SW 1271 (cell line): ENCODE measurements at regions not wholly inside any gene's neighbourhood (a gene's known extent, or its start where the extent isn't known, plus 50 kb on each side); places are given as distances from the start of the nearest gene placed in this dataset.
"Not testable (repeated sequence)": the region's sequence is repeated elsewhere in the genome, so short reads cannot be mapped to it uniquely, and the experiment has no call there.

ENCODE experiments used
- DNase-seq, 2 experiments: peaks; one replicate each; lab custom pipeline; 2025; lab: John Stamatoyannopoulos, UW

DNA sequence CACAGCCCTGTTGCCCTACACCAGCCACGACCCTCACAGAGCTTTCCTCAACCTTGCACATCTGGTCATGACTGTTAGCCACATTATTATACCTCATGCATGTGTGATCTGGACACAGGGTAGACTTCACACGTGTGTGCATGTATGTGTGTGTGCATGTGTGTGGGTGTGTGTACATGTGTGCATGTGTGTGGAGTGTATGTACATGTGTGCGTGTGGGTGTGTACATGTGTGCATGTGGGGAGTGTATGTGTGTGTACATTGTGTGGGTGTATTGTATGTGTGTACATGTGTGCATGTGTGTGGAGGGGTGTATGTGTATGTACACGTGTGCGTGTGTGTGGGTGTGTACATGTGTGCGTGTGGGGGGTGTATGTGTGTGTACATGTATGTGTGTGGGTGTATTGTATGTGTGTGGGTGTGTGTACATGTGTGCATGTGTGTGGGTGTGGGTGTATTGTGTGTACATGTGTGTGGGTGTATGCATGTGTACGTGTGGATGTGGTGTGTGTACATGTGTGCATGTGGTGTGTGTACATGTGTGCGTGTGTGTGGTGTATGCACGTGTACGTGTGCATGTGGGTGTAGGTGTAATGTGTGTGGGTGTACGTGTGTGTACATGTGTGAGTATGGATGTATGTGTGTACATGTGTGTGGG lies 130.2 kb downstream of the C16orf95 start:
- no peak for DNase-seq

DNA sequence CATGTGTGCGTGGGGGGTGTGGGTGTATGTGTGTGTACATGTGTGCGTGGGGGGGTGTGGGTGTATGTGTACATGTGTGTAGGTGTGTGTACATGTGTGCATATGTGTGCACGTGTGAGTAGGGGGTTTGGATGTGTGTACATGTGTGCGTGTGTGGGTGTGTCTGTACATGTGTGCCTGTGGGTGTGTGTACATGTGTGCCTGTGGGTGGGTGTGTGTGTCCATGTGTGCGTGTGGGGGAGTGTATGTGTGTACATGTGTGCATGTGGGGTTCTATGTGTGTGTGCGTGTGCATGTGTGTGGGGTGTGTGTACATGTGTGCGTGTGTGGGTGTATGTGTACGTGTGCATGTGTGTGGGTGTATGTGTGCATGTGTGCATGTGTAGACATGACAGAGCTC lies 129.1 kb downstream of the C16orf95 start:
- no peak for DNase-seq

DNA sequence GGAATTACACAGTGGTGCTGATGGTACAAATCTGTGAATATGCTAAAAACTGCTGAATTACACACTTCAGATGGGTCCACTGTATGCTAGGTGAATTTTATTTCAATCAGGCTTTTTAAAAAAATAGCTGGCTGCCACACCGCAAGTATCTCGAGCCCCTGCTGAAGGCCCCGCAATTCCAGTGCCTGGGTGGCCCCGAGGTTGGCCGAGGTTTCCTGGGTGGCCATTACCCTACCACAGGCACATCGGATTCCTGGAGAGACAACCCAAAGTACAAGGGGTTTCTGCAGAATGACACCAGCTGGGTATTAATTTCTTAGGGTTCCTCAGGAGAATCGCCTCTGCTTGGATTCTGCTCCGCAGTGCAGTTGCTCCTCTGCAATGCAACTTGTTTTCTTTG lies 127.8 kb downstream of the C16orf95 start:
- DNase-seq: no peak

DNA sequence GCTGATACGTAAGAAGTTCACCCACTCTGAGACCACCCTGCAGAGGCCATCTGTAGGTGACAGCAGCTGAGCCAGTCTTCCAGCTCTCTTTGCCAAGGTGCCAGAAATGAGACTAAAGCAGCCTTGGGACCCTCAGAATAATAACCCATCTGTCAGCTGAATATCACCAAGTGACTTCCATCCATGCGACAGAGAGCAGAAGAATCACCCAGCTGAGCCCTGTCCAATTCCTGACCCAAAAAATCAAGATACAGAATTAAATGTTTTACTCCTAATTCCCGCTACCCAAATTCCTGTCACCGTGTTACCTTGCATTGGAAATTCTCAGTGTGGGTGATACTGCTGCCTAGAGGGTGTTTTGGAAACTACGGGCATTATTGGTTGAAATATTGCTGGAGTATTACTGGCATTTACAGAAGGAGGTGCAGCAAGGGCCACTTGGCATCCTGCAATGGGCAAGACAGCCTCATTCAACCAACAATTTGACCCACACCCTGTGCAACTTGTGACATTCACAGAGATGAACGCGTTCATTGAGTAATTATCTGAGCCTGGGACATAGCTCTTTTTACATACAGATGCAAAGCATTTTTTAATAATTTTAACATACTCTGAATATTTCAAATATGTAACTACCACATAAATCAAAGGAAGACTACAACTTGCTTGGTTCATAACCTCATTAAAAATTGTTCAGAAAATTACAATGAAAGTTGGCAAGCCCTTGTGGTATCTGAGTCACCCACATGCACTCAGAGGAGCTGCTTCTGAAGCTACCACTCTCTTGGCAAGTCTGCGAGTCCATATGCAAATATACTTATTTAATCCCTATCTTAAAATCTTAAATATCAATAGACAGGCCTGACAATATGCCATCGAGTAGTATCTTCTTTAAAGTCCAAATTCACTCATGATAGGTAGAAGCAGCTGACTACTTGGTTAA lies 126.6 kb downstream of the C16orf95 start:
- DNase-seq: no peak

DNA sequence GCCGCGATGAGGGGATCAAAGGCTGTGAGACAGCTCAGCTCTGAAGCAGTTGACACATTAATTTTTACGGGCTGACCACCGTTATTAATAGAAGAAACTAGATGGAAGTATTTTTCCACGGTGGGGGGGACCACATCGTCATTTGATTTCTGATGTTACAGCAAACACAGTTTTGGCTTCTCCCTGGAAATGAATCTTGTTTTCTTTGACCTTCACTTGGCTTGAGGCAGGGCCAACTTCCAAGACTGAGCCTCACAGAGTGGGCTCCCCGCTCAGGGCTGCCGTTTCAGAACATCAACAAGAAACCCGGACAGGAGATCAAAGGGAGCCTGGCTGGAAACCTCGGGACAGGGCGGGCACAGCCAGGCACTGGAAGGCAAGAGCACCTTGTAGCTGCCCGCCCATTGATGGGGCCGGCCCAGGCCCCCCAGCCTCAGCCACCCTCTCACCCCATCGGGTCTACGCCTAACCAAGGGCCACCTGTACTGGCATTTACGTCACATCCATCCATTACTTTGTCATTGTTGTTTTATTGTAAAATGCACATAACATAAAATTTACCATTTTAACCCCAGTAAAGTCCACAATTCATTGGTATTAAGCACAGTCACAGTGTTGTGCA lies 124.6 kb downstream of the C16orf95 start:
- no peak for DNase-seq

DNA sequence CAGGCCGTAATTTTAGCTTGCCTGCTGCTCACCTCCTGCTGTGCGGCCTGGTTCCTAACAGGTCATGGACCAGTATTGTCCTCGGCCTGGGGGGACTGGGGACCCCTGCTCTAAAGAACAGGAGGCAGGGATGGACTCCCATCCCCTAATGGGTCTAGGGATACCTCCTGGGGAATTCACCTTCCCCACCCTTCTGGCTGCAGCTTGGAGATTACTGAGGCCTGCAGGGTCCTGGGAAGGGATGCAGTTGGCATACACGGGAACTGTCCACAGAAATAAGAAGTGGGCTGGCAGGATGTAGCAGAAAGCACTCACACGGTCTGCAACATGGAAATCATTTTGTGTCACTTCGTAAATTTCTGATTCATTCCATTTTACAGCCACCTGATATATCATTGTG lies 123.0 kb downstream of the C16orf95 start:
- no peak for DNase-seq

DNA sequence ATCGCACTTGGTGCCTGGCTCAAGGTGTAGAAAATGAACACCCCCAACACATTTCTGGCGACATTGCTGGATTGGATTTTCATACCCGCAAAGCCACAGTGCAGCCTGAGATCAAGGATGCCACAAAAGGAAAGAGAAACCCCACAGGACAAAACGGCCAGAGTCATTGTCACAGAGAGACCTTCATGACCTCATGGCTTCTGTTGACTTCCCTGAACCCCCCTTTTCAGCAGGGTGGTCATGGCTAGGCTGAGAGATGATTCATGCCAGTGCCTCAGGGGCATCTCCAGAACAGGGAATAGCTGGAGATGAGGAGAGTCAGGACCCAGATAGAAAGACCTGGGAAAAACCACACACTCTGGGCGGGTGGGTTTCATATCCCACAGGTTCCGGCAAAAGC lies 122.0 kb downstream of the C16orf95 start:
- DNase-seq: no peak

DNA sequence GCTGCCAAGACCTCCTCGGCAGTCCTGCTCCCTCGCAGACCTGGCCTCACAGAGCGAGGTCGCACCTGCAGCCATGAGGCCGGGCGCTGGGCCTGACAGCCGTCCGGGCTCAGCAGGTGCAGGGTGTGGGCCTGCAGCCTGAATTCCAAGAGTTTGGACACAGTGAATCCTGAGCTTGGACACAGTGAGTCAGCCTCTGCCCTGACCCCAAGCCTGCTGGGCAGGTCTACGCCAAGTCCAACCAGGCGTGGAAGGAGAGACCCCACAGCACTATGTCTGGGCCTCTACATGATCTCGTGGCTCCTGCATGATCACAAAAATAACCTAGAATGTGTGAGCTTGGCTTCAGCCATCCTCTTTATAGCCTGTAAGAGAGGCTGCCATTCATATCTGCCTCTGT lies 121.0 kb downstream of the C16orf95 start:
- no peak for DNase-seq

DNA sequence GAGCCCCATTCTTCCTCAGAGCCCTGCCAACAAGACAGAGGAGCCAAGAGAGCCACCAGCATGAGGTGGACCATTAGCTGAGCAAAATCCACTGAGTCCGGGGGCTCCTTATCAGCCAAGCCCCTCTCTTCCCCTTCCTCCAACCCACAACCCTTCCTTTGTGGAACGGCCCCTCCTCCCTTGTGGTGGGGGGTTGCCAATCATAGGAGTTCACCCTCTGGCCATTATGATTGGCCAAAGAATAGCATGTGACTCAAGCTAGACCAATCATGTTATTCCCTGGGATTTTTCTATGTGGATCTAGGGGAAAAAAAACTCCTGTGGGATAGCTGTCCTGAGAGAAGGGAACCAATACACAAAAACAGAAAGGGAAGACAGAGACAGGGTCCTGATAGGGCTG lies 120.5 kb downstream of the C16orf95 start:
- DNase-seq: no peak

DNA sequence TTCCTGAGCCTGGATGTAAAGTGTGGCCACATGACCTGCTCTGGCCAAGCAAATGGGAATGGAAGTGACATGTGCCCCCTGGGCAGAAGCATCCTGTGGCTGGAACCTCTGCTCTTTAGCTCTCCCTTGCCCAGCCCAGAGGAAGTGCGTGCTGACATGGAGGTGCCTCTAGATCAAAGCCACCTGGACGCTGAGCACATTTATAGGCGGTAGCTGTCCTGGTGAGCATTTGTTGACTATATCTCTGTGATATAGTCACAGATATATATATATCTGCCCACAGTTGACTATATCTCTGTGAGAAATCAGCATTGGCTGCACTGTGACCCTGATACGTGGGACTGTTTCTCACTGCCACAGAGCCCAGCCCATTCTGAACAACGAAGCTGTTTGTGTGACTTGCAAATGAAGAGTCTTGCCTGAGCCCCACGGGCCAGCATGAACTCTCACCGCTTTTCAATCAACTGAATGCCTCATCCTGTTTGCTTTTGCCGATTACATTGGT lies 118.8 kb downstream of the C16orf95 start:
- no peak for DNase-seq

DNA sequence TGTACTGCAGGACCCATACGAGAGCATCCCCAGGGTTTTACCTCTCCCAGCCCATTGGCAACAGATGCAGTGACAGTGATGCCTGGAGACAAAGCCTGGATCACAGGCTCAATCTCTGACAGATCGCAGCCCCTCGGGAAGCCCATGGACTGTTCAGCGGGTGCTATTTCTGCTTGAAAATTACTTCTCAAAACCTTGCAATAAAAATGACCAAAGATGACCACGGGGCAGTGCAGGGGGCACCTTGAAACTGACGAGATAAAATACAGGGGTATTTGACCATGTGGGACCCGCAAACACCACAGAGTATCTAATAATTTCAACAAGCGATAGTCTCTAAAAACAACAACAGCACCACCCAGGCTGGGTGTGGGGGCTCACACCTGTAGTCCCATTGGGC lies 118.3 kb downstream of the C16orf95 start:
- no peak for DNase-seq

DNA sequence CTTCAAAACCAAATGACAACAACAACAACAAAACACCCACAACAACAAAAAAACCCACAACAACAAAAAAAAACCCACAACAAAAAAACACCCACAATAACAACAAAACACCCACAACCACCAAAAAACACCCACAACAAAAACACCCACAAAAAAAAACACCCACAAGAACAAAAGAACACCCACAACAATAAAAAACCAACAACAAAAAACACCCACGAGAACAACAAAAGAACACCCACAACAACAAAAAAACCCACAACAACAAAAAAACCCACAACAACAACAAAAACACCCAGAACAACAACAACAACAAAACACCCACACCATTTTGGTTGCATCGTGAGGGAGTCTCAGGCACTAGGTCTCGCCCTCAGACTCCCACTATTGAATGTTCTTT lies 117.8 kb downstream of the C16orf95 start:
- no peak for DNase-seq

DNA sequence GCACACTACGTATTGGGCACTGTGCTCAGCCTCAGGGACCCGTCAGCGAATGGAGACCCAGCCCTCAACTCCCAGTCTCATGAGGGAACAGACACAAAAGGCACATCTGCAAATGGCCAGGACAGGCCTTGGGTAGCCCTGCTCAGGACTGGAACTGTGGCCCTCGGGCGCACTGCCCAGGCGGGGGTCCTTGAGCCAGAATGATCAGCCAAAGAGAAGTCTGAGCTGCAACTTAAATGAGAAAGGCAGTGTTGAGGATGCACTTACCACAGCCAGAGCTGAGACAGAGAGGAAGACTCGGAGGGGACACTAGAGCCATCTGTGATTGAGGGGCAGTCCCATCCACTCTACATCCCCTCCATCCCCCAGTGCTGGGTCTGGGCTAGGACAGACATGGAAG lies 117.3 kb downstream of the C16orf95 start:
- no peak for DNase-seq

DNA sequence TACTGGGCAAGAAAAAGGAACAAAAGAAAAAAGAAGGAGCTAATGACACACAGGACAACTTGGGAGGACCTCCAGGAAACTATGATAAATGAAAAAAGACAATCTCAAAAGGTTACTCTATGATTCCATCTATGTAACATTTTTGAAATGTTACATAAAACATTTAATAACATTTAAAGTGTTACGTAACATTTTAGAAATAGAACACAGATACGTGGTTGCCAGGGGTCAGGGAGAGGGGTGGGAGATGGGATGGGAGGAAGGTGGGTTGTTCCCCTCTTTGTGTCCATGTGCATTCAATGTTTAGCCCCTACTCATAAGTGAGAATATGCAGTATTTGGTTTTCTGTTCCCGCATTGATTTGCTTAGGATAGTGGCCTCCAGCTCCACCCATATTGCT lies 116.6 kb downstream of the C16orf95 start:
- DNase-seq: no peak

DNA sequence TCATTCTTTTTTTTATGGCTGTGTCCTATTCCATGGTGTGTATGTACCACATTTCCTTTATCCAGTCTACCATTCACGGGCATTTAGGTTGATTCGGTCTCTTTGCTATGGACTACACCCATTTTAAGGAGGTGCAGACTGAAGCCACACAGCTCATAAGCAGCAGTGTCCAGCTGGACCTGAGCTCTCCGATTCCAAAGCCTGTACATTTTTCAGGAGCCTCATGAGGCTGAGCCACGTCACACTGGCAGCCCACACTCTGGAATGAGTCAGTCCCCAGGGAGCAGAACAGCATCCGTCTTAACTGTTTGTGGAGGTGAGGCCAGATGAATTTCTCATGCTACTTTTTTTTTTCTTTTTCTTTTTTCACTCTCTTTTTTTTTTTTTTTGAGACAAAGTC lies 116.1 kb downstream of the C16orf95 start:
- DNase-seq: no peak

DNA sequence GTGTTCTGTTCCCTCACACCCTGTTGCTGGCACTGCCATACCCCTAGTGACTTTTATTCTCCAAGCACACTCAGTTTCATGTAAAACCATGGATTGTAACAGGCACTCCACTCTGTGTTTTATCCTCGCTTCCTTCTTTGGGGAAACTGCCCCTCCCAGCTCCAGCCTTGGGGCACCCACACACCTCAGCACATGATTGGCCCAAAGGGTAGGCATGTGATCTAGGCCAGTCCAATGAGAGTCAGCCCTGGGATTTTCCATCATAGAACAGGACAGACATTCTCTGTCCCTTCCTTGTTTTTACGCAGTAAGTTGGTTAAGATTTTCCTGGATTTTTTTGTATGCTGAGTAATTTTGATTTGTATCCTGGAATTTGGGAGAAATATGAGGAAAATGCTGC lies 115.4 kb downstream of the C16orf95 start:
- DNase-seq: no peak

DNA sequence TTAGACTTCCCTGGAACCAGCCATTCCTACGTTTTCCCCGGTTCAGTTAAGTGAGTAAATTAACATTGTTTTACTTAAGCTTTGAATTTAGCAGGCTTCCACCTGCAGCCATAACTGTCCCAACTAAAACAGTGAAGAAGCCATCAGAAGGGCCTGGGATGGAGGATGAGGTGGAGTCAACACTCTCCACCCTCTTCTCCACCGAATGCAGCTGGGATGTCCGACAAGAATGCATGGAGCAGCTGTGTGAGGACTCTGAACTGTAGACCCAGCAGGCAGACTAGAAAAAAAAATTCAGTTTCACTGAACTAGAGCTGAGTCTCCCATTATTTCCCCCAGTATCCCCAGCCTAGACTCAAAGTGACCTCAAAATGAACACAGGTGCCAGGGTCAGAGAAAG lies 114.8 kb downstream of the C16orf95 start:
- DNase-seq: no peak

DNA sequence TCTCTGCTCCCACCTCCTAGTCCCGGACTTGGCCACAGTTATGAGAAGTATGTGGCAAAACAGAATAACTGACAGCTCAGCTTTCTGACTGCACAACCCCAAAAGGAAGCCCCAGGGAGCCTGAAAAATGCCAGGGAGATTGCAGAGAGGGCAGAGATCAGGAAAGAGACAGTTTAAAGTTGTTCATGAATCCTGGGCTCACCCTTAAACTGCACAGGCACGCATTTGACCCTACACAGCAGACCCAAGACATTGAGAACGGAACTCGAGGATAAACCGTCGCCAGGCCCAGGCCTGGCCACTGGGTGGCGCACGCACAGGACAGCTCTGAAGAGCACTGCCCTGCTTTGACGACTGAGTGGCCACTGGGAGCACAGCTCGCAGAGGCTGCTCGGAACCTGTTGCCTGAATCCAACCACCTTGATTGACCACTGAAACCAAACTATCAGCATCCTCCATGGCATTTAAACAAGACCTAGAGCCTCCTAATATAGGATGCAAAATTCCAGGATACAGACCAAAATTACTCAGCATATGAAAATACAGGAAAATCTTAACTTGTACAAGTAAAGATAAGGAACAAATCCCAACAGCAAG lies 114.0 kb downstream of the C16orf95 start:
- DNase-seq: peak; percentile 35 to 67

DNA sequence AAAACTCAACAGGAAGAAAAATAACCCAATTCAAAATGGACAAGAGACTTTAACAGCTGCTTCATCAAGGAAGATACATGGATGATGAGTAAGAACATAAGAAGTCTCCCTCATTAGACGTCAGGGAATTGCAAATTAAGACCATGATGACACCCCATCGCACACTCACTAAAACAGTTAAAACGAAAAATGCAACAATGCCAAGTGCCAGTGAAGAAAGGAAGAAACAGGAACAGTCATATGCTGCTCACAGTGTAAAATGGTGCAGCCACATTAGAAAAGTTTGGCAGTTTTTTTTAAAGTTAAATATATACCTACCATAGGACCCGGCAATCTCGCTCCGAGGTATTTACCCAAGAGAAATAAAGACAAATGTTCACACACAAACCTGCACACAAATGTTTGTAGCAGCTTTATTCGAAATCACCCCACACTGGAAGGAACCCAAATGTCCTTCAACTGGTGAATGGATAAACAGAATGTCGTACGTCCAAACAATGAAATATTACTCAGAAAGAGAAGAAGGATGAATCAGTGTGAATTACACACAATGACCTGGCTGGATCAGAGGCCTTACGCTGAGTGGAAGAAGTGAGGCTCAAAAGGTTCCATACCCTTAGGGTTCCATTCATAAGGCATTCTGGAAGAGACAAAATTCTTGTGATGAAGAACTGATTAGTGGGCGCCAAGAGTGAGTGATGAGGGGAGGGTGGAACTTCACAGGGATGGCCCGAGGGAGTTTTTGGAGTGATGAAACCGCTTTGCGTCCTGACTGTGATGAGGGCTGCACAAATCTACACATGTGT lies 110.3 kb downstream of the C16orf95 start:
- no peak for DNase-seq

DNA sequence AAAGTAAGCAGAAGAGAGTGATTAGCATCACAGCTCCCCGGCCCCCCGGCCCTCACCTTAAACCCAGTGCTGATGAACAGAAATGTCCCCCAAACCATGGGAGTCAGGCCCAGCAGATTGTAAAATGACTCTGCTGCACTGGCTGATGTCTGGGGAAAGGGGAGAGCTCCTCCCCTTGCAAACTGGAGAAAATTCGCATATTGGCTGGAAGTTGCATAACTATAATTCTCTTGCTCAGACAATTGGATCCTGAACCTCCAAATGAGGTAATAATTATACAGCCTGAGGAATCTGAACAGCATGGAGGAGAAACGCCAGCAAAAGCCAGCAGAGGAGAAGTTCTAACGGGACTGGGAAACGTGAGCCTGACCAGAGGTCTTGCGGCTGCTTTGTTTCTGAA lies 109.7 kb downstream of the C16orf95 start:
- no peak for DNase-seq

DNA sequence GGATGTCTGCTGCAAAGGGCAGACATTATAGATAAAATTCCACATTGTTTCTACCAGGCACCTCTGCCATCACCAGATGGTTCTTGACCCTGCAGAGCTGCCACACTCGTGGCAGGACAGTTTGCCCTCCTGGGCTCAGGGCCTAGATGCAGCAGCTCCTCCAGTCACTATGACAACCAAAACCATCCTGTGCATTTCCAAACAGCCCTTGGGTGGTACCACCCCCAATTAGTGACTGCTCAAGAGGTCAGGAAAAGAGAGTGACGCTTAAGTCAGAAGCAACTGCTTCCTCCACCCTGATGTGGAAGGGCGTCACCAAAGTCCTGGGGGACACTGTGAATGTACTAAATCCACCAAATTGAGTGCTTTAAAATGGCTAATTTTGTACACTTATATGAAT lies 109.2 kb downstream of the C16orf95 start:
- DNase-seq: no peak

DNA sequence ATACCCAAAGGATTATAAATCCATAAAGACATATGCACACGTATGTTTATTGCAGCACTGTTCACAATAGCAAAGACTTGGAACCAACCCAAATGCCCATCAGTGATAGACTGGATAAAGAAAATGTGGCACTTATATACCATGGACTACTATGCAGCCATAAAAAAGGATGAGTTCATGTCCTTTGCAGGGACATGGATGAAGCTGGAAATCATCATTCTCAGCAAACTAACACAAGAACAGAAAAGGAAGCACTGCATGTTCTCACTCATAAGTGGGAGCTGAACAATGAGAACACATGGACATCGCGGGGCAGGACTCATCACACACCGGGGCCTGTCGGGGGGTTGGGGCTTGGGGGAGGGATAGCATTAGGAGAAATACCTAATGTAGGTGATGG lies 108.2 kb downstream of the C16orf95 start:
- DNase-seq: not testable (repeated sequence)
